K562 (cell line): ENCODE measurements at regions not wholly inside any gene's neighbourhood (a gene's known extent, or its start where the extent isn't known, plus 50 kb on each side); places are given as distances from the start of the nearest gene placed in this dataset.

Experiments used
- ATAC-seq: fragments of 200-7000 bp; cut with Tn5 transposase; 3 replicates; pipeline ENCODE4 v1.9.1; 2020; ENCODE audit warnings: moderate library complexity
- BruUV-seq: library from RNA; stranded (reverse); fragments of 400-500 nt; replicated peaks from 2 replicates; lab custom pipeline; 2021; lab: Mats Ljungman, UMichigan
- CTCF ChIA-PET: fragments of 300-600 bp; formaldehyde crosslinking; extraction: SDS; loops from one replicate; lab custom pipeline; 2021; ENCODE audit warnings: low intra/inter-chr PET ratio; lab: Yijun Ruan, JAX
- POLR2A ChIA-PET: fragments of 300-600, 350-650 bp; sonication (Branson Sonifier 250); formaldehyde crosslinking; extraction: SDS; loops from one replicate; lab custom pipeline; 2021; ENCODE audit warnings: antibody characterized with exemption, inconsistent platforms; lab: Yijun Ruan, JAX
- DNase-seq, 4 experiments: peaks; one replicate each; pipeline versions ENCODE4 v3.0.0 to v3.0.0-alpha.2; 2011 to 2018; ENCODE audit warnings: low spot score in 3 of 4, mixed read lengths in 3 of 4; ENCODE audit errors: extremely low read depth in 1 of 4
- FAIRE-seq: peaks from 2 replicates; lab custom pipeline; 2011; peaks lifted over from hg19 to GRCh38; lab: Jason Lieb, UNC
- H2AFZ ChIP-seq: 2 replicates; pipeline ENCODE4 v1.6.0; 2011; ENCODE audit warnings: low read depth, low read length, control low read depth, inconsistent platforms
- H3K27ac ChIP-seq: fragments of 200-600 bp; 3 replicates; pipeline ENCODE4 v1.8.0; 2011; ENCODE audit warnings: low read depth, mild to moderate bottlenecking, control low read depth, inconsistent platforms, low read length, moderate library complexity, mixed read lengths; ENCODE audit errors: extremely low read depth
- H3K27me3 ChIP-seq, 2 experiments: fragments of 300-600 bp in 1 of 2; 2 replicates in 1 of 2; 3 replicates in 1 of 2; pipeline versions ENCODE4 v1.6.0 to v1.8.0; 2011; ENCODE audit warnings: inconsistent platforms in 2 of 2, low read length in 2 of 2, mild to moderate bottlenecking in 1 of 2, mixed read lengths in 1 of 2, moderate library complexity in 1 of 2; ENCODE audit not compliant: control insufficient read depth in 2 of 2, insufficient read depth in 2 of 2
- H3K36me3 ChIP-seq: fragments of 300-600 bp; 3 replicates; pipeline ENCODE4 v1.8.0; 2011; ENCODE audit warnings: mild to moderate bottlenecking, low read length, inconsistent platforms; ENCODE audit not compliant: control insufficient read depth, insufficient read depth
- H3K4me1 ChIP-seq, 2 experiments: fragments of 200-600 bp in 1 of 2; replicated peaks in 1 of 2; 2 replicates in 1 of 2; 3 replicates in 1 of 2; pipeline versions ENCODE4 v1.5.1 to v1.8.0; 2011; ENCODE audit warnings: inconsistent platforms in 2 of 2, low read length in 2 of 2, mild to moderate bottlenecking in 1 of 2, mixed read lengths in 1 of 2, moderate library complexity in 1 of 2; ENCODE audit not compliant: control insufficient read depth in 2 of 2, insufficient read depth in 2 of 2
- H3K4me2 ChIP-seq: 2 replicates; pipeline ENCODE4 v1.6.1; 2011; ENCODE audit warnings: low read length, control low read depth, inconsistent platforms, mixed read lengths; ENCODE audit not compliant: insufficient read depth
- H3K4me3 ChIP-seq: fragments of 200-600 bp; sonication (generic), shearing (Covaris generic); 2 replicates; pipeline ENCODE4 v1.5.1; 2016; ENCODE audit warnings: control low read depth, inconsistent platforms
- H3K79me2 ChIP-seq: fragments of 200-600 bp; 3 replicates; pipeline ENCODE4 v1.8.0; 2011; ENCODE audit warnings: low read length, inconsistent platforms; ENCODE audit not compliant: control insufficient read depth, insufficient read depth
- H3K9ac ChIP-seq, 2 experiments: 2 replicates each; pipeline versions ENCODE4 v1.6.0 to v1.6.1; 2011; ENCODE audit warnings: low read depth in 2 of 2, low read length in 2 of 2, control low read depth in 1 of 2, inconsistent platforms in 1 of 2, mild to moderate bottlenecking in 1 of 2, mixed read lengths in 1 of 2; ENCODE audit not compliant: insufficient read depth in 1 of 2
- H3K9me1 ChIP-seq: one replicate; pipeline ENCODE4 v1.6.0; 2011; ENCODE audit warnings: inconsistent platforms, mild to moderate bottlenecking, low read length, moderate library complexity; ENCODE audit not compliant: control insufficient read depth, insufficient read depth
- H3K9me3 ChIP-seq: replicated peaks from 2 replicates; pipeline ENCODE4 v1.5.1; 2011; ENCODE audit warnings: low read depth, low read length, inconsistent platforms; ENCODE audit not compliant: control insufficient read depth, insufficient read depth
- H4K20me1 ChIP-seq: replicated peaks from 2 replicates; pipeline ENCODE4 v1.6.1; 2011; ENCODE audit warnings: low read length, inconsistent platforms, mixed read lengths; ENCODE audit not compliant: control insufficient read depth, insufficient read depth
- DACH1 ChIP-seq: fragments of 450-650 bp; IDR thresholded peaks from 2 replicates; pipeline ENCODE4 v1.6.1; 2018; ENCODE audit not compliant: partially characterized antibody
- DMBX1 ChIP-seq: fragments of 250-450 bp; sonication (Bioruptor Pico); IDR thresholded peaks from 2 replicates; pipeline ENCODE4 v1.8.0; 2022; ENCODE audit warnings: inconsistent platforms, mild to moderate bottlenecking, moderate library complexity, borderline replicate concordance
- MBD2 ChIP-seq: sonication (generic); IDR thresholded peaks from 2 replicates; pipeline ENCODE4 v1.6.1; 2016; ENCODE audit warnings: low read depth, borderline replicate concordance
- MTA1 ChIP-seq: fragments of 450-650 bp; IDR thresholded peaks from 2 replicates; pipeline ENCODE4 v1.6.1; 2017; ENCODE audit warnings: borderline replicate concordance
- MTF1 ChIP-seq: fragments of 250-450 bp; sonication (Bioruptor Pico); IDR thresholded peaks from 2 replicates; pipeline ENCODE4 v1.9.0; 2021; ENCODE audit warnings: moderate library complexity, mild to moderate bottlenecking, inconsistent platforms, borderline replicate concordance
- NFIC ChIP-seq: fragments of 450-650 bp; IDR thresholded peaks from 2 replicates; pipeline ENCODE4 v1.6.1; 2017; ENCODE audit warnings: mild to moderate bottlenecking, inconsistent platforms
- POLR2AphosphoS5 ChIP-seq: IDR thresholded peaks from 2 replicates; pipeline ENCODE4 v1.6.1; 2011; ENCODE audit warnings: mild to moderate bottlenecking, low read depth, low read length, moderate library complexity; ENCODE audit not compliant: control insufficient read depth, insufficient read depth
- RCOR1 ChIP-seq, 2 experiments: IDR thresholded peaks; 2 replicates each; pipeline ENCODE4 v1.6.1; 2012; ENCODE audit warnings: low read depth in 2 of 2, low read length in 2 of 2, borderline replicate concordance in 1 of 2, improper control_type of control experiment in 1 of 2
- XRCC3 ChIP-seq: fragments of 450-650 bp; IDR thresholded peaks from 2 replicates; pipeline ENCODE4 v1.6.1; 2017; ENCODE audit warnings: mild to moderate bottlenecking, moderate library complexity
- YY1 ChIP-seq, 3 experiments: IDR thresholded peaks; 2 replicates each; pipeline ENCODE4 v1.6.1; 2011; ENCODE audit warnings: low read length in 2 of 3, mild to moderate bottlenecking in 2 of 3, moderate library complexity in 2 of 3, borderline replicate concordance in 1 of 3, control low read depth in 1 of 3, low read depth in 1 of 3; ENCODE audit not compliant: insufficient read depth in 3 of 3, insufficient replicate concordance in 2 of 3, control insufficient read depth in 1 of 3, insufficient read length in 1 of 3; ENCODE audit errors: extremely low read depth in 1 of 3
- ZFP30 ChIP-seq: fragments of 250-450 bp; sonication (Bioruptor Pico); IDR thresholded peaks from 2 replicates; pipeline ENCODE4 v1.8.0; 2022; ENCODE audit warnings: moderate library complexity, mild to moderate bottlenecking, inconsistent platforms, borderline replicate concordance
- ZNF507 ChIP-seq: conservative IDR thresholded peaks from 2 replicates; pipeline ENCODE4 v1.6.1; 2017; ENCODE audit warnings: missing genetic modification characterization, missing compliant biosample characterization
- WGBS: fragments of 100-300 bp; shearing (Covaris generic); methylation state at CpG from one replicate; pipeline ENCODE4 v1.1.6; 2016; ENCODE audit warnings: low coverage, mixed read lengths; ENCODE audit not compliant: insufficient coverage; ENCODE audit errors: missing lambda C conversion rate; 5-methylcytosine and 5-hydroxymethylcytosine counted together
- in situ Hi-C: fragments of 300-500 bp; cut with MboI; formaldehyde crosslinking; loops from 4 replicates; pipeline ENCODE4 v1.15.0; 2018; ENCODE audit warnings: inconsistent platforms, mixed read lengths
- intact Hi-C: fragments of 100-400 bp; cut with micrococcal nuclease; formaldehyde crosslinking; loops from 2 replicates; pipeline ENCODE4 v1.14.2; 2022
- TF ChIP-seq, protein P1 (sequence below): fragments of 450-650 bp; IDR thresholded peaks from 2 replicates; pipeline ENCODE4 v1.6.1; 2016

DNA sequence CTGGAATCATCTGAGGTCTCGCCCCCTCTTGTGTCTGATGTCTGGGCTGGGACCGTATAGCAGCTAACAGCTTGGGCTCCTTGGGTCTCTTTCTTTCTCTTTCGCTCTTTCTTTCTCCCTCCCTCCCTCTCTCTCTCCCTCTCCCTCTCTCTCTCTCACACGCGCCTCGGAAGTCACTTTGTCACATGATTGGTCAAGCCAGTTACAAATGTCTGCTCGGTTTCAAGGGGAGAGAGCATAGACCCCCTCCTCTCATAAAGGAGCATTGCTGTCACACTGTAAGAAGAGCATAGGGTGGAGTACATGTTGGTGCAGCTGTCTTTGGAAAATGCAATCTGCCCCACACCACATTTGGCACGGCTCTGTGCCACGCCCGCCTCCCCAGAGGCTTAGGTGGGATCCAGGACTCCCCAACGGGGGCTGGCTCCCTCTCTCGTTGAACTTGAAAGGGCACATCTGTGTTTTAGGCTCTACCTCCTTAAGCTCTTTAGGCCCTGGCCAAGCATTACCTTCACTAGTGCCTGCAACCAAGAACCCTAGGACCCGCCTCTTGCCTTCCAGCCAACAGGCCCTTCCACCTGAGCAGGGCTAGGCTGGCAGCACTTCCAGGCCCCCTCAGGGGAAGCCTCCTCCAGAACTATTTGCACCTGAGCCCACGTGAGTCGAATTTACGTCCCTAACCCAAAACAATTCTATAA, 61.9 kb upstream of the CACUL1 start:
- Histone ChIP-seq H2AFZ (no peak overlapping the region), H3K27ac (no peak overlapping the region), H3K36me3 (no peaks in the 10 kb centered on the region), H3K4me3 (no peak overlapping the region), H3K9ac (no peak overlapping the region), H3K4me1 (no peaks in the 10 kb centered on the region; a peak in 1 of 5 replicates), H3K9me1 (no peaks in the 10 kb centered on the region), H3K4me2 (no peak overlapping the region), H3K27me3 (peaks cover 0 to 67% of the 10 kb centered on the region in 2 experiments; a peak in 3 of 5 replicates), H4K20me1 (no peaks in the 10 kb centered on the region), H3K79me2 (no peaks in the 10 kb centered on the region), H3K9me3 (no peaks in the 10 kb centered on the region)
- in situ Hi-C loops = no loop called here
- 0% methylated on average over 10 of the region's 16 CpGs for WGBS
- DNase-seq (no peak), FAIRE-seq (no peak), ATAC-seq (no peak)
- CTCF ChIA-PET = no interaction called here
- POLR2A ChIA-PET = no interaction called here
- TF ChIP-seq DMBX1 (CRISPR knock-in tag) (no peak), ZFP30 (CRISPR knock-in tag) (no peak), RCOR1 (IDR thresholded peaks at IDR 0.05; ENCODE audit: borderline replicate concordance in 1 of 2, low read depth in 2 of 2, low read length in 2 of 2) (no peak), MBD2 (no peak), YY1 (IDR thresholded peaks at IDR 0.05; ENCODE audit: borderline replicate concordance in 1 of 3, control insufficient read depth in 1 of 3, extremely low read depth in 1 of 3, insufficient read depth in 3 of 3, insufficient read length in 1 of 3, insufficient replicate concordance in 2 of 3, low read depth in 1 of 3, low read length in 2 of 3) (no peak), NFIC (no peak), ZNF507 (tag) (no peak), MTA1 (no peak), MTF1 (CRISPR knock-in tag) (no peak), XRCC3 (no peak), POLR2AphosphoS5 (no peak), DACH1 (no peak)
- TF ChIP-seq, protein P1, sequence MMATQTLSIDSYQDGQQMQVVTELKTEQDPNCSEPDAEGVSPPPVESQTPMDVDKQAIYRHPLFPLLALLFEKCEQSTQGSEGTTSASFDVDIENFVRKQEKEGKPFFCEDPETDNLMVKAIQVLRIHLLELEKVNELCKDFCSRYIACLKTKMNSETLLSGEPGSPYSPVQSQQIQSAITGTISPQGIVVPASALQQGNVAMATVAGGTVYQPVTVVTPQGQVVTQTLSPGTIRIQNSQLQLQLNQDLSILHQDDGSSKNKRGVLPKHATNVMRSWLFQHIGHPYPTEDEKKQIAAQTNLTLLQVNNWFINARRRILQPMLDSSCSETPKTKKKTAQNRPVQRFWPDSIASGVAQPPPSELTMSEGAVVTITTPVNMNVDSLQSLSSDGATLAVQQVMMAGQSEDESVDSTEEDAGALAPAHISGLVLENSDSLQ = no peak
- no TSS peak for BruUV-seq
- intact Hi-C loops = no loop called here
